DND-41 (cell line): ENCODE measurements at regions not wholly inside any gene's neighbourhood (a gene's known extent, or its start where the extent isn't known, plus 50 kb on each side); places are given as distances from the start of the nearest gene placed in this dataset.

Experiments
- ATAC-seq: fragments of 200-7000 bp; cut with Tn5 transposase; 3 replicates; pipeline ENCODE4 v1.9.1; 2021; ENCODE audit warnings: low read depth; ENCODE audit not compliant: insufficient read depth
- DNase-seq: peaks from one replicate; pipeline ENCODE4 v3.0.0-alpha.2; 2020
- H2AFZ ChIP-seq: 2 replicates; pipeline ENCODE4 v1.6.0; 2012; ENCODE audit warnings: low read depth, low read length
- H3K27ac ChIP-seq: 2 replicates; pipeline ENCODE4 v1.5.1; 2012; ENCODE audit warnings: low read length, inconsistent platforms
- H3K27me3 ChIP-seq: fragments of 200-600 bp; sonication (generic); 2 replicates; pipeline ENCODE4 v1.6.0; 2012; ENCODE audit warnings: low read length, mild to moderate bottlenecking, inconsistent platforms; ENCODE audit not compliant: insufficient read depth, poor library complexity
- H3K36me3 ChIP-seq: 2 replicates; pipeline ENCODE4 v1.5.1; 2012; ENCODE audit warnings: low read length, inconsistent platforms; ENCODE audit not compliant: insufficient read depth
- H3K4me1 ChIP-seq: 2 replicates; pipeline ENCODE4 v1.5.1; 2012; ENCODE audit warnings: mild to moderate bottlenecking, low read length; ENCODE audit not compliant: insufficient read depth
- H3K4me2 ChIP-seq: 2 replicates; pipeline ENCODE4 v1.6.0; 2012; ENCODE audit warnings: mild to moderate bottlenecking, moderate library complexity, low read length, inconsistent platforms; ENCODE audit not compliant: insufficient read depth
- H3K4me3 ChIP-seq, 2 experiments: fragments of 200-600 bp in 1 of 2; shearing (Covaris generic) in 1 of 2; 2 replicates each; pipeline ENCODE4 v1.5.1; 2012 to 2016; ENCODE audit warnings: inconsistent platforms in 2 of 2, low read length in 2 of 2, mild to moderate bottlenecking in 2 of 2, low read depth in 1 of 2, moderate library complexity in 1 of 2
- H3K79me2 ChIP-seq: 2 replicates; pipeline ENCODE4 v1.6.0; 2012; ENCODE audit warnings: low read length, inconsistent platforms; ENCODE audit not compliant: insufficient read depth
- H3K9ac ChIP-seq: 2 replicates; pipeline ENCODE4 v1.6.0; 2012; ENCODE audit warnings: low read depth, mild to moderate bottlenecking, inconsistent platforms, low read length, moderate library complexity
- H3K9me3 ChIP-seq: 2 replicates; pipeline ENCODE4 v1.5.1; 2012; ENCODE audit warnings: low read length, moderate library complexity, mild to moderate bottlenecking, inconsistent platforms; ENCODE audit not compliant: insufficient read depth, severe bottlenecking
- H4K20me1 ChIP-seq: 2 replicates; pipeline ENCODE4 v1.6.0; 2012; ENCODE audit warnings: low read length; ENCODE audit not compliant: insufficient read depth
- EZH2 ChIP-seq: IDR thresholded peaks from 3 replicates; pipeline ENCODE4 v1.6.1; 2012; ENCODE audit warnings: borderline replicate concordance, low read depth, mild to moderate bottlenecking, moderate library complexity, low read length, inconsistent platforms; ENCODE audit not compliant: severe bottlenecking
- TF ChIP-seq, protein P1 (sequence below): IDR thresholded peaks from 2 replicates; pipeline ENCODE4 v1.5.1; 2012; ENCODE audit warnings: borderline replicate concordance, low read length, moderate library complexity, mild to moderate bottlenecking; ENCODE audit not compliant: poor library complexity, severe bottlenecking; ENCODE audit errors: extremely low read depth

DNA sequence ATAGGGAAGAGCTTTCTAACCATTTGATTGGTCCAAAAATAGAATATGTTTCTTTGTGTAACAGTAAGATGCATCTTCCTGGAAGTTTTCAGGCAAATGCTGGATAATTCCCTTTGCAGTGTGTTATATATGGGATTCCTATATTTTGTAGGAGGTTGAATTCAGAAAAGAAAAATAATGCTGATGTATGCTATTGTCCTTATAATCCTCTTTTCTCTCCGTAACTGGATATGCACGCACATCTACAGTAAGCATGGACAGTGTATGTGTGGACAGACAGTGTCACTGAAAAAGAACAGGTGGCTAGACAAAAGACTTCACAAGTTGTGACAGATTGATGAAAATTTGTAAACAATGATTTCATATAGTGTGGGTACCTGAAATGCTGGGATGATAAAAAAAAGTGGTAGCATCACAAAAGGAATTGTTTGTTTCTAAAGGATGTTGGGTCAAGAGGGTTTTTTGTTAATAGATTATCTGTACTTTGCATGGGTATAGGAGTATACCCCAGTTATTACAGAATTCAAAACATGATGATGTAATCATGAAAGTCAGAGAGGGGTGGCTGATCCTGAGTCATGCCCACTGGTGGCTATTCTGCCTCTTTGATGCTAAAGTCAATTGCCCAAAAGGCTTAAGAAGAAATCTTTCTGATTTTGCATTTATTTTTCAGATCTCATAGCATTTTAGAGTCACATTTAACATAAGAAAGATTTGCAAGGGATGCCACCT lies 160.7 kb upstream of the TMTC1 start:
- Histone ChIP-seq H4K20me1 (no peaks in the 10 kb centered on the region), H3K9me3 (no peaks in the 10 kb centered on the region), H3K4me3 (no peak overlapping the region), H3K9ac (no peak overlapping the region), H3K4me1 (no peaks in the 10 kb centered on the region), H3K4me2 (no peak overlapping the region), H2AFZ (no peak overlapping the region), H3K27ac (no peak overlapping the region), H3K36me3 (no peaks in the 10 kb centered on the region), H3K79me2 (no peaks in the 10 kb centered on the region), H3K27me3 (no peaks in the 10 kb centered on the region)
- TF ChIP-seq, protein P1, sequence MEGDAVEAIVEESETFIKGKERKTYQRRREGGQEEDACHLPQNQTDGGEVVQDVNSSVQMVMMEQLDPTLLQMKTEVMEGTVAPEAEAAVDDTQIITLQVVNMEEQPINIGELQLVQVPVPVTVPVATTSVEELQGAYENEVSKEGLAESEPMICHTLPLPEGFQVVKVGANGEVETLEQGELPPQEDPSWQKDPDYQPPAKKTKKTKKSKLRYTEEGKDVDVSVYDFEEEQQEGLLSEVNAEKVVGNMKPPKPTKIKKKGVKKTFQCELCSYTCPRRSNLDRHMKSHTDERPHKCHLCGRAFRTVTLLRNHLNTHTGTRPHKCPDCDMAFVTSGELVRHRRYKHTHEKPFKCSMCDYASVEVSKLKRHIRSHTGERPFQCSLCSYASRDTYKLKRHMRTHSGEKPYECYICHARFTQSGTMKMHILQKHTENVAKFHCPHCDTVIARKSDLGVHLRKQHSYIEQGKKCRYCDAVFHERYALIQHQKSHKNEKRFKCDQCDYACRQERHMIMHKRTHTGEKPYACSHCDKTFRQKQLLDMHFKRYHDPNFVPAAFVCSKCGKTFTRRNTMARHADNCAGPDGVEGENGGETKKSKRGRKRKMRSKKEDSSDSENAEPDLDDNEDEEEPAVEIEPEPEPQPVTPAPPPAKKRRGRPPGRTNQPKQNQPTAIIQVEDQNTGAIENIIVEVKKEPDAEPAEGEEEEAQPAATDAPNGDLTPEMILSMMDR = no peak
- TF ChIP-seq EZH2 = no peak
- DNase-seq (no peak), ATAC-seq (no peak)

DNA sequence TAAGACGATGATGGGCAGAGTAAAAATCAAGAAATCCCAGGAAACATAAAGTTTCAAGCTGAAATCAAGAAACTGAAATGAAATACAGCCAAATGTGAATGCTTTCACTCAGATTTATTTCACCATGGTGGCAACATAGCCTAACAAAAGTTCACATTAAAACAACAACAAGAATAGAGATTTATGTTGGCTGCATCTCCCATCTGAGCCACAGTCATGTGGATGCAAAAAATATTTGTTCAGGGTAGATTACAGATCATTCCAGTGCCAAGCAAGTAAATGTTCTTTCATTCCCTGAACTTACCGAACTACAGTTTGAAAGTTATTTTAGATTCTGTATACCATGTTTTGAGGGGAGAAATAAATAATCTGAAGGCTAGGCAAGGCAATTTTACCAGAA lies 159.9 kb upstream of the TMTC1 start:
- Histone ChIP-seq H3K4me3 (no peak overlapping the region), H3K36me3 (no peaks in the 10 kb centered on the region), H4K20me1 (no peaks in the 10 kb centered on the region), H3K4me1 (no peaks in the 10 kb centered on the region), H3K79me2 (no peaks in the 10 kb centered on the region), H3K27ac (no peak overlapping the region), H3K4me2 (no peak overlapping the region), H3K9ac (no peak overlapping the region), H3K9me3 (no peaks in the 10 kb centered on the region), H3K27me3 (no peaks in the 10 kb centered on the region), H2AFZ (no peak overlapping the region)
- DNase-seq = no peak
- TF ChIP-seq EZH2 = no peak
- no peak for ATAC-seq

DNA sequence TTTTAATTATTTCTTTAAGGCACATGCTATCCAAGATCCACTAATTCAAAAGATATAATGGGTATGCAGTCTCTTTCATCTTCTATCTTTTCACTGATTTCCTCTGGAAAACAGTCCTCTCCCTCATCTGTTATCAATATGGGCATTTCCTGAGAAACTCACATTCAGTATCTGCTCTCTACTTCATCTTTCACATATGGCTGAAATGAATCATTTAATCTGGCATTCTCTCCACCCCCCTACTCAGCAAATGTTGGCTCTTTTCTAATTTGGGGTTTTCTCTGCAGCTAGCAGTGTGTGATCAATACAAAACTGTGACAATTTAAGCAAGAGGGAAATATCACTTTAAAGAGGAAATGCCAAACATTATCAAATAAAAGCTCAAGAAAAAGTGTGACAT lies 157.1 kb upstream of the TMTC1 start:
- H3K4me2 ChIP-seq = no peak overlapping the region
- no peaks in the 10 kb centered on the region for H3K9me3 ChIP-seq
- TF ChIP-seq EZH2 = no peak
- TF ChIP-seq, protein P1 = no peak
- H3K4me3 ChIP-seq = no peak overlapping the region
- ATAC-seq = no peak
- H3K9ac ChIP-seq = no peak overlapping the region
- no peaks in the 10 kb centered on the region for H3K79me2 ChIP-seq
- H3K36me3 ChIP-seq = no peaks in the 10 kb centered on the region
- no peaks in the 10 kb centered on the region for H4K20me1 ChIP-seq
- no peaks in the 10 kb centered on the region for H3K27me3 ChIP-seq
- no peak overlapping the region for H2AFZ ChIP-seq
- H3K27ac ChIP-seq = no peak overlapping the region
- H3K4me1 ChIP-seq = no peaks in the 10 kb centered on the region
- no peak for DNase-seq

DNA sequence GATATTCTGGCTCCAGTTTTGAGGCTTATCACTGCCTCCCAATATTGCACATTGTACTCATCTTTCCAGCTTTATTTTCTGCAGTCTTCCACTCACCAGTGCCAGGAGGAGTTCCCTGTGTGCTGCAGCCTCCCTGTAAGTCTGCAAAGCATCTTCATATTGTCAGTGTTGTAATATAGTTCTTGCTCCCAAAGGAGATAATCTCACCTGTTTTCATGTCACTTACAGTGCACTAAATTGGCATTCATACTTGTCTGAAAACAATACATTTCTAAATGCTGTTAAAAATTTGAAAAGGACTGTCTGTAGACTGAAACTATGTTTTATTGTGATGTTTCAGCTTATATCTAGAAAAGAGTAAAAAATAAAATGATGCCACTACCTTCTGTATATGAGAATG lies 146.8 kb upstream of the TMTC1 start:
- H3K9ac ChIP-seq = no peak overlapping the region
- no peak for TF ChIP-seq EZH2
- TF ChIP-seq, protein P1 = no peak
- no peak overlapping the region for H2AFZ ChIP-seq

More for the DNA sequence above, 146.8 kb upstream of the TMTC1 start:
- Histone ChIP-seq H3K4me3 (no peak overlapping the region), H3K4me2 (no peak overlapping the region), H3K27me3 (no peaks in the 10 kb centered on the region), H3K36me3 (no peaks in the 10 kb centered on the region), H3K4me1 (no peaks in the 10 kb centered on the region), H3K27ac (no peak overlapping the region), H3K9me3 (no peaks in the 10 kb centered on the region), H4K20me1 (no peaks in the 10 kb centered on the region), H3K79me2 (no peaks in the 10 kb centered on the region)
- DNase-seq = no peak
- no peak for ATAC-seq
